PFSK-1 (cell line): ENCODE measurements at regions not wholly inside any gene's neighbourhood (a gene's known extent, or its start where the extent isn't known, plus 50 kb on each side); places are given as distances from the start of the nearest gene placed in this dataset.

Source experiments
- FOXP2 ChIP-seq: optimal IDR thresholded peaks from 2 replicates; pipeline ENCODE3; 2011; ENCODE audit warnings: borderline replicate concordance, control low read depth, inconsistent platforms; ENCODE audit not compliant: insufficient read depth; ENCODE audit errors: extremely low read length, extremely low read depth
- POLR2AphosphoS5 ChIP-seq: IDR thresholded peaks from 2 replicates; pipeline ENCODE4 v1.6.1; 2012; ENCODE audit warnings: low read depth, mild to moderate bottlenecking, control low read depth, low read length, moderate library complexity
- SIN3A ChIP-seq: IDR thresholded peaks from 2 replicates; pipeline ENCODE4 v1.6.1; 2012; ENCODE audit warnings: mild to moderate bottlenecking, low read length, moderate library complexity, borderline replicate concordance; ENCODE audit not compliant: insufficient read depth
- TAF1 ChIP-seq: IDR thresholded peaks from 2 replicates; pipeline ENCODE4 v1.6.1; 2012; ENCODE audit warnings: low read length, control low read depth, borderline replicate concordance; ENCODE audit not compliant: insufficient read depth
- TF ChIP-seq, protein P1 (sequence below), 2 experiments: IDR thresholded peaks; 2 replicates each; pipeline versions ENCODE4 v1.6.1 to v1.8.0; 2011 to 2012; ENCODE audit warnings: low read depth in 2 of 2, low read length in 2 of 2, control low read depth in 1 of 2, inconsistent platforms in 1 of 2, mild to moderate bottlenecking in 1 of 2, moderate library complexity in 1 of 2; ENCODE audit not compliant: insufficient read depth in 1 of 2

DNA sequence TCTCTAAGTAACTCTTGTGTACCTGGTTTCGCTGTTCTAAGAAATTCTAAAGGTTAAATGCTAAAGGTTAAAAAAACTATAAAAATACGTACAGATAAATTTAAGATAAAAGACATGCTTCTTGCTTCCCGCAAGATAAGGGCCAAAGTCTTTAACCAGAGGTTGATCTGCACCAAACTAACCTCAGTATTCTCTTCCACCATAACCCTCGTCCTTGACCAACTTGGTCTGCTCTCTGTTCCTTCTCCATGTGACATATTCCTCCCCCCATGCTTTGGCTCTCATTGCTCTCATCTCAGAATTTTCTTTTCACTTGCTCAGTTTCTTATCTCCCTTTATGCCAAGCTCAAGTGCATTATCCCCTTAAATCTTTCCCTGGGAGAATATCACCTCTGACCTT, 330.5 kb upstream of the ZFHX3 start:
- TF ChIP-seq, protein P1, sequence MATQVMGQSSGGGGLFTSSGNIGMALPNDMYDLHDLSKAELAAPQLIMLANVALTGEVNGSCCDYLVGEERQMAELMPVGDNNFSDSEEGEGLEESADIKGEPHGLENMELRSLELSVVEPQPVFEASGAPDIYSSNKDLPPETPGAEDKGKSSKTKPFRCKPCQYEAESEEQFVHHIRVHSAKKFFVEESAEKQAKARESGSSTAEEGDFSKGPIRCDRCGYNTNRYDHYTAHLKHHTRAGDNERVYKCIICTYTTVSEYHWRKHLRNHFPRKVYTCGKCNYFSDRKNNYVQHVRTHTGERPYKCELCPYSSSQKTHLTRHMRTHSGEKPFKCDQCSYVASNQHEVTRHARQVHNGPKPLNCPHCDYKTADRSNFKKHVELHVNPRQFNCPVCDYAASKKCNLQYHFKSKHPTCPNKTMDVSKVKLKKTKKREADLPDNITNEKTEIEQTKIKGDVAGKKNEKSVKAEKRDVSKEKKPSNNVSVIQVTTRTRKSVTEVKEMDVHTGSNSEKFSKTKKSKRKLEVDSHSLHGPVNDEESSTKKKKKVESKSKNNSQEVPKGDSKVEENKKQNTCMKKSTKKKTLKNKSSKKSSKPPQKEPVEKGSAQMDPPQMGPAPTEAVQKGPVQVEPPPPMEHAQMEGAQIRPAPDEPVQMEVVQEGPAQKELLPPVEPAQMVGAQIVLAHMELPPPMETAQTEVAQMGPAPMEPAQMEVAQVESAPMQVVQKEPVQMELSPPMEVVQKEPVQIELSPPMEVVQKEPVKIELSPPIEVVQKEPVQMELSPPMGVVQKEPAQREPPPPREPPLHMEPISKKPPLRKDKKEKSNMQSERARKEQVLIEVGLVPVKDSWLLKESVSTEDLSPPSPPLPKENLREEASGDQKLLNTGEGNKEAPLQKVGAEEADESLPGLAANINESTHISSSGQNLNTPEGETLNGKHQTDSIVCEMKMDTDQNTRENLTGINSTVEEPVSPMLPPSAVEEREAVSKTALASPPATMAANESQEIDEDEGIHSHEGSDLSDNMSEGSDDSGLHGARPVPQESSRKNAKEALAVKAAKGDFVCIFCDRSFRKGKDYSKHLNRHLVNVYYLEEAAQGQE (IDR thresholded peaks at IDR 0.05; ENCODE audit: insufficient read depth in 1 of 2, low read depth in 2 of 2, low read length in 2 of 2): no peak
- TF ChIP-seq TAF1: no peak
- TF ChIP-seq SIN3A: no peak
- TF ChIP-seq POLR2AphosphoS5: no peak
- TF ChIP-seq FOXP2: no peak

DNA sequence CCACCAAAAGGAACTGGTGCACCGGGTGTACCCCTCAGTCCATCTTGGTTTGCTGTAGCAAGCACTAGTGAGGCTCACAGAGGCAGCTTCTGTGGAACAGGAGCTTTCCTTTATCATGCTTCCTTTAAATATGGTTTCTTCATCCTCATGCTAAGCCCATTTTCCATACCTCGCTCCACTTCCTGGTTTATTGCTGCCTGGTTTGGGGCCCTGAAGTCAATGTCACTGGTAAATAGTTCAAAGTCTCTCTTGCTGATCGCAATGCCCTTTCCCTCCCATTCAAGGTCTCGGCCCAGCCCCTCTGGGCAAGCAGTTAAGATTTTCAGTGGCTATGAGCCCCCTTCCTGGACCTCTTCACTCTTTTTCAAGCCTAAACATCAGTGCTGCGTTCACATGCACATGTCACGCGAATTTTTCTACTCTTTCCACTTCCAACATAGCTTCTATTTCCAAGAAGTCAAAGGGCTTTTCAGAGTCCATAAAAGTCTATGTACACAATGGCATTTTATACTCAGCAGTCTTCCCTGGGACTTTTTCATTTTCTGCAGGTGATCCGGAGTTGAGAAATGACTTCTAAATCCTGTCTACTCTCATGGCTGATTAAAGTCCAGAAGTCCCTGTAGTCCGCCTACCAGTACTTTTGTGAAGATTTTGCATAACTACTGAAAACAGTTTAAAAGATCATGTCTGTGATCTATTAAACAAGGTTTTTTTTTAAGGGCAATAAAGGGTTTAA, 323.8 kb upstream of the ZFHX3 start:
- no peak for TF ChIP-seq TAF1
- TF ChIP-seq, protein P1 (IDR thresholded peaks at IDR 0.05; ENCODE audit: insufficient read depth in 1 of 2, low read depth in 2 of 2, low read length in 2 of 2): no peak
- TF ChIP-seq POLR2AphosphoS5: no peak
- no peak for TF ChIP-seq SIN3A
- no peak for TF ChIP-seq FOXP2

GRCh38 chr16:73369851-73370250, 321.9 kb upstream of the ZFHX3 start:
- TF ChIP-seq, protein P1 (IDR thresholded peaks at IDR 0.05; ENCODE audit: insufficient read depth in 1 of 2, low read depth in 2 of 2, low read length in 2 of 2): no peak
- TF ChIP-seq POLR2AphosphoS5 (no peak), TAF1 (no peak), SIN3A (no peak), FOXP2 (no peak)

GRCh38 chr16:73368715-73369114, 320.8 kb upstream of the ZFHX3 start:
- TF ChIP-seq TAF1: no peak

DNA sequence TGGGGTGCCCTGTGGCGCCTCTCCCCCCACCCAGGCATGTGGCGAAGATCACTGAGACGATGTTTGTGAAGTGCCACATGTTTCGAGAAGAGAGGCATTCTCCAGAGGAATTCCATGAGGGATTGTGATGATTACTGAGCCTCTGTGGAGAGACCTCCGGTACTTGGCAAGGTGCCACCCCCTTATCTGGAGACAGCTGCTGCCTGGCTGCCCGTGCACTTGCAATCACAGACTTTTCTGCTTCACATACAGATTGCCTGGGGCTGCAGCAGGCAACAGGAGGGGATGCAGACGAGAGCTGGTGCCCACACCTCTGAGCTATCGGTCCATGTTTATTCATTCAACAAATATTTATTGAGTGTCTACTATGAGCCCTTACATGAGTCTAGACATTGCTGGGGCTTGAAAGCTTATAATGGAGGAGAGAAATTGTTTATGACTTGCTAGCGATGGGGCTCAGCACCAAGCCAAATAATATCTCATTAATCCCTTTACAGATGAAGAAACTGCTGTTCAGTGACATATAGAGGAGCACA, 317.2 kb upstream of the ZFHX3 start:
- TF ChIP-seq TAF1 (no peak), POLR2AphosphoS5 (no peak), SIN3A (no peak), FOXP2 (no peak)
- TF ChIP-seq, protein P1 (IDR thresholded peaks at IDR 0.05; ENCODE audit: insufficient read depth in 1 of 2, low read depth in 2 of 2, low read length in 2 of 2): no peak
